ENCODE measurements at regions not wholly inside any gene's neighbourhood (a gene's known extent, or its start where the extent isn't known, plus 50 kb on each side); places are given as distances from the start of the nearest gene placed in this dataset.
A peak's percentile ranks its signal among the peaks of the same experiment; 100 is the strongest.

- no peak for DNase-seq
Observed at GRCh38 chr5:13566871-13567339, 377.6 kb downstream of the DNAH5 start.

DNA sequence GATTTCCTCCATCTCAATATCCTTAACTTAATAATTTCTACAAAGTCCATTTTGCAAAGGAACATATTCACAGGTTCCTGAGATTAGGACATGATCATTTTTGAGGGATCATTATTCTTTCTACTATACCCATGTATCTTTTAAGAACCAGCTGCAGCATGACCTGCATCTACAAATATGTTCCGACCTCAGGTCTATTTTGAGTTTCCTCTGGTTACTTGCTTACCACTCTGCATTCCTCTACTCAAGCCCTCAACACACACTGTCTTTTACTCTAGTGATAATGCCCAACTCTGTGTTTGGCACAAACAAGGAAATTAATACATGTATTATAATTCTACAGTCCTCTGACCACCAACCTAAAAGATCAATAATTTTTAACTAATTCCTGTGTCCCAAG lies 386.1 kb downstream of the DNAH5 start:
- DNase-seq, result no peak

DNA sequence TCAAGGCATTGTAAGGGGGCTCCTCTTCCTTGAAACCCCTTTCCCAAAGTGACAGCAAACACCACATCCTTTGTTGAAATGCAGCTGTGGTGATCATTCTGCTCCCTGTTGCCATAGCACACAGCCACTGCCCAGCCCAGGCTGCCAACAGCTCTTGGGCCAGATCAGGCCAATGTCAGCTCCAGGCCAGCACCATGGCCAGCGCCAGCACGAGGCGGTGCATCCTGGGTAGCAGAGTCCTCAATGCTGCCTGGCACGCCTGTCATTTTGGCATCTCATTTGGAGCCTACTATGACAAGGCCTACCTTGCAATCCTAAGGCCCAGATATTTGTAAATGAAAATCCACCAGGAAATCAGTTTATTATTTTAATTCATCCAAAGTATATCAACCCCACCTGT lies 390.6 kb downstream of the DNAH5 start:
- no peak for DNase-seq

DNA sequence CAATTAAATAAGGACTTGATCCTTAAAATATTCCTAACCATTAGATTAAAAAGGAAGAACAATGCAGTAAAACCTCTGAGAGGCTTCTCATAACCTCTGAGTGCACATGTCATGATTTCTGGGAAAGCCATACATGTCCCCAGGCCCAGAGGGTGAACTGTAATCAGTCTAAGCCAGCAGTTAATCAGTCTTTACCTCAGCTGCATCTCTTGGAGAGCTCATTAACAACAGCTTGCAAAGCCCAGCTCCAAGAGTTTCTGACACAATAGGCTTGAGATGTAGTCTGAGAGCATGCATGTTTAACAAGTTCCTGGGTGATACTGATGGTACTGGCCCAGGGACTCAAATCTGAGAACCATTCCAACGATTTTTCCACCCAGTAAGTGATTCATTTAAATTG lies 392.1 kb downstream of the DNAH5 start:
- no peak for DNase-seq

DNA sequence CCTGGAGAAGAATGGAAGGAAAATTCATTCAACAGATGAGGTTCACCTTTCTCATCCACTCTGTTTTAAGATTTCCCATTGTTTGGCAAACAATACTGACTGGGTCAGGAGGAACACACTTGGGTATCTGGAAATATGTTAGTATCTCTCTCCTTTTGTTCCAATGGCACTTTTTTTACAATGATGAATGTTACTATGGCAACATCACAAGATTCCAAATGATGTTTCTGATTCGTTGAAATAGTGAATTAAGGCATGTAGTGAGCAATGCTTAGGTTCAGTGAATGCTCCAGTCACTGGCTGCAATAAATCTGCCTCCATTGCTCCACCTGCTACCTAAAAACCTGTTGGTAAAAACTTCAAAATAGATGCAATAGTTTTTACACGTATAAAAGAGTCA lies 392.8 kb downstream of the DNAH5 start:
- no peak for DNase-seq

GRCh38 chr5:13540168-13540750 lies 404.2 kb downstream of the DNAH5 start:
- DNase-seq, result no peak

- DNase-seq, result no peak
Observed at GRCh38 chr5:13536933-13537332, 407.6 kb downstream of the DNAH5 start.

DNA sequence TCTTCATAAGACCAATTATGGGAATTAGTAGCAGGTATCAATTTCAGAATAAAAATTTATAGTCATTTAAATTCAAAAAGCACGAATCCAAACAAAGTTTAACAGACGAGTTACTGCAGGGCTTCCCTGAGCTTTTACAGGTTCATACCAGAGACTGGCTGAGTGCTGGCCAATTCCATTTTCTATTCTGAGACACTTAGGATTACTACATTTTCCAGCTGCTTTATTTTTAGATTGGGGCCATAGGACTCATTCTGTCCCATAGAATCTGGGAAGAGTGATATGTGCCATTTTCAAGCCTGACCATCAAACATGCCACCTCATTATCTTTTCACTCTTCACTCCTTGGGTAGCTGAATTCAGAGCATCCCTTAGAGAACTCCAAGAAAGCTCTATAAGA lies 410.7 kb downstream of the DNAH5 start:
- DNase-seq, result no peak

- no peak for DNase-seq
Observed at GRCh38 chr5:13529300-13529699, 415.2 kb downstream of the DNAH5 start.

GRCh38 chr5:13524936-13525335 lies 419.6 kb downstream of the DNAH5 start:
- DNase-seq, result no peak

- DNase-seq, result no peak
Observed at GRCh38 chr5:13519131-13519530, 425.4 kb downstream of the DNAH5 start.

DNA sequence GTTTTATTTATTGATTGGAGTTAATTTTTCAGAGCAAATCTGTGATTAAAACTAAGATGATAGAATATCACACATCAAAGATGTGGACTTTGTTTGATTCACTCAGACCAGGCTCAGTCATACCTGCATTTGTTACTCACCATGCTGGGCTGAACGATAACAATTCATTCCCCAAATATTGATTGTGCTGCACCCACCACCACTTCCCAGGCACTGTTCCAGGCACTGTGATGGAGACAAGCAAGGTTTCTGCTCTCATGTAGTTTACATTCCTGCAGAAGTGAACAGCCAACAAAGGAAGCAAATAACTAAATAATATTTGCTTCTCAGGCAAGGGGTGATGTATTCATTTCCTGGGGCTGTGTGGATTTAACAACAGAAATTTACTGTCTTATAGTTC lies 428.3 kb downstream of the DNAH5 start:
- DNase-seq, result no peak

DNA sequence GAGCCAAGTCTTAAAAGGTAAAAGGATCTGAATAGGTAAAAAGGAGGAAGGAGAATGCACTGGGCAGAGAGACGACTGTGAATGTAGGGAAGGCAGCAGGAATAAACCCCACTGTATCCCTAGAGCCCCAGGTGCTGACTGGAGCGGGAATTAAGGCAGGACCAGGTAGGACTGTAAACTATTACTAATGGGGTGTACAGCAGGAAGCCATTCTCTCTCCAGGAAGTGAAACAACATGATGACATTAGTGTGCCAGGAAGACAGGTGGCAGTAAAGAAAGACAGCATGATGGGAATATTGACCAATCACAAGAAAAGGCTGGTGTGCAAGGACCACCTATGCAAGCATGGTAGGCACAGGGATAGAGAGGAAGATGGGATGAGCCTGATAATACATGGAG lies 433.0 kb downstream of the DNAH5 start:
- DNase-seq, result no peak

- no peak for DNase-seq
Observed at GRCh38 chr5:13510616-13511015, 433.9 kb downstream of the DNAH5 start.

- no peak for DNase-seq
Observed at GRCh38 chr5:13508559-13508958, 435.9 kb downstream of the DNAH5 start.

- DNase-seq, result no peak
Observed at GRCh38 chr5:13505326-13505725, 439.2 kb downstream of the DNAH5 start.

DNA sequence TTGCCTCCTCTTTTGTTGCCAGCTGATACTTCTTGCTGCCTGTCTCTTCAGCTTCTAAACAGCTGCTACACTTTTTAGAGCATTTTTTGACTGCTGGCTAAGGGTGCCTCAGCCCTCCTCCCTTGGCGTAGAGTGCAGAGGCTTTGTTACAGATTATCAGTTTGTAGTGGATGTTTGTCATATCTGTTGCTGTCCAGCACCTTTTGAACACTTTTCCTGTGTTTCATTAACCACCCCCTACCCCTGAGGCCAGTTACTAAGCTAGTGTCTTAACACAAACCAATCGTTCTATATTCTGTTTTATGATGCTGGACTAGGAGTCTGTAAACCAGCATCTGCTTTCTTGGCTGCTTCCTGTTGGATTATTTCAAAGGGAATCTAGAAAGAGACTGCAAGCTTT lies 441.5 kb downstream of the DNAH5 start:
- no peak for DNase-seq

GRCh38 chr5:13501176-13501575 lies 443.3 kb downstream of the DNAH5 start:
- no peak for DNase-seq

- DNase-seq, result no peak
Observed at GRCh38 chr5:13498279-13498678, 446.2 kb downstream of the DNAH5 start.

DNA sequence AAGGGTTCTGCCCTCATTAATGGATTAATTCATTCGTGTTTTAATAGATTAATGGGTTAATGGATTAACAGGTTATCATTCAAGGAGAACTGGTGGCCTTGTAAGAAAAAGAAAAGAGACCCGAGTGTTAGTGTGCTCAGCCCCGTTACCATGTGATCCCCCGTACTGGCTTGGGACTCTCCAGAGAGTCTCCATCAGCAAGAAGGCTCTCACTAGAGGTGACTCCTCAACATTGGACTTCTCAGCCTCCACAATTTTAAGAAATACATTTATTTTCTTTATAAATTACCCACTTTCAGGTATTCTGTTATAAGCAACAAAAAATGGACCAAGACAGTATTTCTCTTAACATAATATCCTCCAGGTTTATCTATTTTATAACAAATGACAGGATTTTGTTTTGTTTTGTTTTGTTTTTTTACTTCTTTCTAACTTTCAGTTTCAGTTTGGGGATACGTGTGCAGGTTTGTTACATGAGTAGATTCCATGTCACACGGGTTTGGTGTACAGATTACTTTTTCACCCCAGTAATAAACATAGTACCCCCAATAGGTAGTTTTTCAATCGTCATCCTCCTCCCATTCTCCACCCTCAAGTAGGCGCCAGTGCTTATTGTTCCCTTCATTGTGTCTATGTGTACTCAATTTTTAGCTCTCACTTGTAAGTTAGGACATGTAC lies 456.1 kb downstream of the DNAH5 start:
- no peak for DNase-seq

DNA sequence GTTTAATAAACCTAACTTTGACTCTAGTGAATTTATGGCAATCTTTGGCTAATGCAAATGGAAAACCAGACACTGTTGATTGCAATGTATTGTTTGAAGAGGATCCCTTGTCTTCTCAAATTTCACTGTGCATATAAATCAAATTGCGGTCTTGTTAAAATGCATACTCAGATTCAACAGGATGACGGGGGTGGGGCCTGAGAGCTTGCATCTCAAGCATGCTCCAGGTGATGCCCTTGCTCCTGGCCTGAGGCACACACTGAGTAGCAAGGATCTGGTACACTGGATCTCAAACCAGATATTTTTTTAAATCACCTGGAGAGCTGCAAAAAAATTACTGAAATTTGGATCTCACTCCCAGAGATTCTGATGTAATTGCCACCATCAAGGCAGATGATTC lies 463.7 kb downstream of the DNAH5 start:
- DNase-seq, result no peak

GRCh38 chr5:13478831-13479465 lies 465.5 kb downstream of the DNAH5 start:
- DNase-seq, result peak; percentile 77

- no peak for DNase-seq
Observed at GRCh38 chr5:13477118-13477737, 467.3 kb downstream of the DNAH5 start.

DNA sequence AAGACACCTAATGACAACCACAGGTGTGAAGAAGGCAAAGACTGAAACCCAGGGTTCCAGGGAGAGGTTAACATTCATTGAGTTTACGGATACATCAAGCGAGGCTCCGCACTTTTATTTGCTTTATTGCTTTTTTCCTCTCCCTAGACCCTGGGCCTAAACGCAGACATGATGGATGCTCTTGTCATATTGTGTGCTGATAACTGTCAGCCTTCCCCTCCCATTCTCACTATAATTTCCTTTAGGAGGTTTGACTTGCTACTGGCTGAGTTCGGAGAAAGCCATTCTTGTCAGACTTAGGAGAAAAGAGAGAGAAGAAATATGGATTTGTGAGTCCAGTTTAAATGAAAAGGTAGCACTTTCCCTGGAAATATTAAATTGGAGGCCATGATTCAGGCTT lies 471.6 kb downstream of the DNAH5 start:
- no peak for DNase-seq
